Caki2 (cell line): ENCODE measurements at regions not wholly inside any gene's neighbourhood (a gene's known extent, or its start where the extent isn't known, plus 50 kb on each side); places are given as distances from the start of the nearest gene placed in this dataset.
A peak's percentile ranks its signal among the peaks of the same experiment; 100 is the strongest.

Source experiments
- DNase-seq: peaks from one replicate; pipeline ENCODE4 v3.0.0-alpha.2; 2015; ENCODE audit warnings: low read depth
- in situ Hi-C: cut with HindIII; loops from 2 replicates; pipeline ENCODE4 v1.10.0; 2016; ENCODE audit warnings: low sequenced_read_pairs, low pct_unique_long_range_greater_than_20kb, mixed read lengths

DNA sequence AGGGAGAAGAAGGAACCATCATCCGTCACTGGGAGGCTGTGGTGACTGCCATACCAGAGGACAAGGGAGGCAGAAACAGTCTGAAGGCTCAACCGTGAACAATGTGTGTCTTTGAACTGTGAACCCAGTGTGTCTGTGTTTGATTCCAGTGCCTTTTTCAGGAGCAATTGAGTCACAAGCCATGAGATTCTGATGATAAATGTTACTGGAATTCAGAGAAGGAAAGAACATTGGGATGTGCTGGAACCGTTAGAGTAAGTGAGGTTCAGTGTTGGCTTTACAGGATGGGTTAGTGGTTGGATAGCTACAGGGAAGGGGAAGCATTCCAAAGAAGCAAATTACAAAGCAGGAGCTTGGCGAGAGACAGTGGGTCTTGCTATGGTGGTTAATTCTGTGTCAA, 464.4 kb downstream of the TRIML1 start:
- no peak for DNase-seq
- in situ Hi-C loops = no loop called here

DNA sequence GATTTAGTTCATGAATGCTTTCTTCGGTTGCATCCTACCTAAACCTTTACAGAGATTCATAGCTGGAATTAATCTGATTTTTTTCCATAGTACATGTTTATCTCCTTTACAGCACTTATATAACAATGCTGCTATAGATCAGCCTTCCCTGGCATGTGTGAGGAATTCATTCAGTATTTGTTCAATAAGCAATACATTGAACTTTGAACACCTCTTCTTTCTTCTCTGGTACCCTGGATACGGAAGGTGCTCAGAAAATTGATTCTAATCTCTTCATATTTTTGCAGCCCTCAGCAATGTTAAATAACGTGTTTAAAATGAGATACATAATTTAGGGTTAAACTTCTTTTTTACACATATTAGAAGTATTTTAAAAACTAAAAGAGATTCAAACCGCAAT, 467.4 kb downstream of the TRIML1 start:
- in situ Hi-C loops = no loop called here
- DNase-seq = no peak

DNA sequence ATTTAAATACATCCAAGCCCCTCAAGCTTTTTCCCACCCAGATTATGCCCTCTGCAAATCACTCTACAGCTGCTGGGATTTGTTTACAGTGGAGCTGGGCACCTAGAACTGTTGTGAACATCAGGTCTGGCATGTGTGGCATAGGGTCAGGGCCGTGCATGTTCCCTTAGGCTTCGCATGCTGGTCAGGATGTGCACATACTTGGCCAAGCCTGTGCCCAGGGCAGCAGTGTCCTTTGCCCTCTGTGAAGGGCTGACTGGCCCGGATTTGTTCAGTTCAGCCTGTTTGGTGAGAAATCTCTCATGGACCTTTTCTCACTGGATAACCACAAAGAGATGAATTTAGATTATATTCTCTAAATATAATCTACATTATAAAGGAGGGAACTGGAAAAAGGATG, 471.9 kb downstream of the TRIML1 start:
- in situ Hi-C loops = no loop called here

DNA sequence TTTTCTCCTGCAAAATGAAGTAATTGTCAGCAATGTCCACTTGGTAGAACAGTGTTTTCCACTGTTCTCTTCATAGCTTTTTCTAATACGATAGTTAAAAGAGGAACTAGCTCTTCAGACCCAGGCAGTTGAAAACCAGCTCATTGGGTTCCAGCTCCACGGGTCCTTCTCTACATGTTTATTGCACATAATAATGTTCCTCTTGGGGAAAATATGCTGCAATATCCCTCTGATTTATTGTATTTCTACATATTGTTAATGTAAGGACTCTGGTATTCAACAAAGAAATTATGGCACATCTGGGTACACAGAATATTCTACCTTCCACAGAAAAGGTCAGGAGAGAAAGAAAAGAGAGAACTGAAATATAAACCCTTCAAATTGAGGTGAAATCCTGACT, 473.4 kb downstream of the TRIML1 start:
- in situ Hi-C loops = no loop called here
- no peak for DNase-seq

More for the DNA sequence above, 471.9 kb downstream of the TRIML1 start:
- DNase-seq = no peak

DNA sequence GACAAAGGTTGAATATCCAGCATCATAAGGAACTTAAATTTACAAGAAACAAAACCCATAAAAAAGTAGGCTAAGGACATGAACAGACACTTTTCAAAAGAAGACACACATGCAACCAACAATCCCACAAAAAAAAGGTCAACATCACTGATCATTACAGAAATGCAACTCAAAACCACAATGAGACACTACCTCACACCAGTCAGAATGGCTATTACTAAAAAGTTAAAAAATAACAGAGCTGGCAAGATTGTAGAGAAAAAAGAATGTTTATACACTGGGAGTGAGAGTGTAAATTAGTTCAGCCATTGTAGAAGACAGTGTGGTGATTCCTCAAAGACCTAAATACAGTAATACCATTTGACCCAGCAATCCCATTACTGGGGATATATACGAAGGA, 474.7 kb downstream of the TRIML1 start:
- DNase-seq = peak; percentile 50
- in situ Hi-C loops = no loop called here

DNA sequence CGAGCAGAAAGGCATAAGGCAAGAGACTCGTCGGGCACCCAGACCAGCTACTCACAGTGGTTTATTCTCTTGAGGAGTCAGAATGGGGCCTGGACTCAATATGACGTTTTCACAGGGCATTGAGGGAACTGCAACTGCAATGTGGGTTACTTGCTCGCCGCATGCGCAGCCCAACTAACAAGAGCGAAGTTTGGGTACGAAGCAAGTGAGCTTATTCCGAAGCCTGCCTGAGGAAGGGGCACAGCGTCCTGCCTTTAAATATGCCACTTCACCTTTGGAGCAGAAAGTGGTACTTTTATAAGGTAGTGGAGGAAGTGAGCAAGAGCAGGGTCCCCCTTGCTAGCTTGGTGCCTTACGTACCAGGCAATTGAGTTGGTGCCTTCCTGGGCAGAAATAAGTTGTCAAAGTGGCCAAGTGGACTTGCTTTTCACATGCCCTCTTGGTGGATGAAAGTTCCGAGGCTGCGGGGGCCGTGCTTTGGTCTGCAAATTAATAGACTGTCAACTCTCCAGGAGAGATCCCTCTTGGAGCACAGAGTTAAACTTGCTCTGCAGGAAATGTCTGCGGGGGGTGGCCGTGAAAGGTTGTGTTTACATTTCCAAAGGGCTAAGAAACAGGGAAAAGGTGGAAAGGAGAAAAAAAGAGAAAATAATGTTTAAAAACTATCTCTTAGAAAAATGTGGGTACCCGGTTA, 480.4 kb downstream of the TRIML1 start:
- no peak for DNase-seq
- in situ Hi-C loops = no loop called here

DNA sequence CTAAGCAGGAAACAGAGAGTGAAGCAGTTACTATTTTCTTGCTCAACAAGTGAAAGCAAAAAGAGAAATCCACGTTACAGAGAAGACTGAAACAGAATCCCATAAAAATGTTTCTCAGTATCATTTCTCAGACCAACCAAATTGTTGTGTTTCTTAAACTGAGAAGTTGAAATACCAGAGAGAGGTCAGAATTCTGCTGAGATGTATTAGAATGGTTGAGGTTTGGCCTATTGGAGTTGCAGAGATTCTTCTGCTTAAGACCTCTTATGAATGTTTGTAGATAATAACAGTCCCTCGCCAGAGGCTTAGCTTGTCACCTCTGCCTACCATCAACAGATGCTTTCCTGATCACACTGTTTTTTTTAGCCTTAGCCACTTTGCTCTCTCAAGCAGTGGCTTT, 481.4 kb downstream of the TRIML1 start:
- no peak for DNase-seq
- in situ Hi-C loops = no loop called here

DNA sequence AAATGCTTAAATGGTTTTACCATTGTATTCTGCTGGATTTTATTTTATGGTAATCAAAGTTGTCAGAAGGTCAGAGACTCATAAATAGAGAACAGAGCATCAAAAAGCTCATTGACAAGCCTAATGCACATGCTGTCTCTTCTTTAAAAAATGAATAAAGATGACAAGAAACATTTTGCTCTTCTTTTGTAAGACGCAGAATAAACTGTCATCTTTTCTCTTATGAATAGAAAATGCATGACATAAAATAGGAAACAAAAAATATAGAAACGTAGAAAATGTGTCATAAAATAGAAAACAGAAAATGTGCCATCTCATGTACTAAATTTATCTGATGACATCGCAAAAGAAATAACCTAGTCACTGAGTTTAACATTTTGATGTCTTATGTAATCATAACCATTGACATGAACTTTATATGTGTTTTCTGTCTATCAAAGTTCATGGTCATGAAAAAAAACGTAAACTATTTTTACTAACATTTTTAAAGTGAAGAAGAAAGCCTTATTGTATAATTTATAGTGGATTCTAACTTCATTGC, 484.1 kb downstream of the TRIML1 start:
- no peak for DNase-seq
- in situ Hi-C loops = no loop called here

DNA sequence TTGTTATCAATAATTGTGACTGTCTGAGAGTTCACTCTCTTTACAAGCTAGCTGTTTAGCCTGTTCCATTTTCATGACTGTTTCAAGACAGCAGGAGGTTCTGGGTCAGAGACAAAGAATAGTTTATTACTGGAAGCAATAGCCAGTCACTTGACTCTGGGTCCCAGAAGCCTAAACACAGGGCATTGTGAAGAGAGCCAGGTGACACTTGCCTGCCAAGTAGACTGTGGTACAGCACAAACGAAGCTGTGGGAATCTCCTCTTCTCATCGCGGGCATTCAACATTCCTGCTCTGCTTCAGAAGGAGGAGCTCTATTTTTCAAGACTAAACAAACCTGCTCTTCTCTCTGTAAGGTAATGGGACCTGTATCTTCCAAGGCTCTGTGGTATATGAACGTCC, 485.1 kb downstream of the TRIML1 start:
- in situ Hi-C loops = no loop called here
- no peak for DNase-seq

DNA sequence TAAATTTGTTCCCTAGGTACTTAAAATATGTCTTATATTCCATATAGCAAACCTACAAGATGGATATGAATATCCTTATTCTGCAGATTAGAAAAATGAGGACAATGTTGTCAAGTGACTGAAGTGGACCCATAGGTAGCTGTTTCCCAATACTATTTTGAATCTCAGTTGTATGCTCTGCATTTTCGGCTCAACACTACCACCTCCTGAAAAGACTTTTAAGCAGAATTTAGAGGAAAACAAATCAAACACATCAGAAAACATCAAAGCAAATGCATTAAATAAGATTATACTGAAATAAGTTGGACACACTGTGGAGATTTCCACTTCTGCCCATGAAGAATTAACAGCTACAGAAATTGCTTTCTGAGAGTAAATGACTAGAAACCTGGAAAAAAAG, 488.7 kb downstream of the TRIML1 start:
- no peak for DNase-seq
- in situ Hi-C loops = no loop called here

DNA sequence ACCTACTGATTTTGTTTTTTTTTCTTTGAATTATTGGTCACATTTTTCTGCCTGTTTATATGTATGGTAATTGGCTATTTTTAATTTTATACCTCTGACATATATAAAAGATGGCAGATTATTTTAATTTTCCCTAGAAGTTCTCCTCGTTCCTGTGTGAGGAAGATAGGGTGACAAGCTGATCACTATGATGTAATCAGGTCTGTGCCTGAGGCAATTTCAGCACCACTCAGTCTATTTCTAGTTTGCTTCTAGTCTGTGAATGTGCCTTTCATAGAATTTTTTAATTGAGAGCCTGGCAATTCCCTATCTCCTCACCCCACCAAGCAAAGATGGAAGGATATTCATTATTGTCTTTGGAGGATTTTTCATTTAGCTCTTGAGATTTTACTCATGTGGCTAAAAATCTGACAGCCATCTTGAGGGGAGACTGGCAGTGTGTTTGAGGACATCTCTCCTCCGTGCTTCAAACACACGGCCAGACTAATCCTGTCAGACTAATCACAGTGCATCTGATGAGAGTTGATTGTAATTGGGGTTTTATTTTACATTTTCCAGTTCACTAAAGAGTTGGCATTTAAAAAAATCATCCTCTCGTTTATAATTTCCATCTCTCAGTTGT, 500.3 kb downstream of the TRIML1 start:
- in situ Hi-C loops = no loop called here
- DNase-seq = no peak

DNA sequence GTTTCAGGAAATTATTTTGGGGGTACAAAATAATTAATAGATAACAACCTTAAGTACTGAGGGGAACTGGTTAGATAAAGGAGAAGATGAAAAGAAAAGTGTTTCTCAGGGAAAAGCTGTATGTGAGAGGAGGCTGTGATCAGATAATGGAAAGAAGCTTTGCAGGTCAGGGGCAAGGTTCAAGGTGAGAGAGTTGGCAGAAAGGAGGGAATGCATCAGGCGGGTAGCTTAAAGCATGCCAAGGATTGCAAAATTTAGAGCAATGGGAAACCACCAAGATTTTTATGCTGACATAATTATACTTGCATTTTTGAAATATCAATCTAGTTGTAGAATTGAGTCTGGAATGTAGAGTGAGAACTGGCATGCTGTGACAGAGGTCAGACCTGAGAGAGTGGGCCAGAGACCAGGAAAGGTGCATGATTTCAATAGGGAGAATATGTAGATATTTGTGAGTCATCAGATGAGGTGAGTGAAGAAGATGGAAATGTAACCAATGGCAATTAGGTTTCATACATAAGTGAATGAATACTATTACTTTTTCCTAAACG, 508.7 kb downstream of the TRIML1 start:
- in situ Hi-C loops = no loop called here
- DNase-seq = no peak

DNA sequence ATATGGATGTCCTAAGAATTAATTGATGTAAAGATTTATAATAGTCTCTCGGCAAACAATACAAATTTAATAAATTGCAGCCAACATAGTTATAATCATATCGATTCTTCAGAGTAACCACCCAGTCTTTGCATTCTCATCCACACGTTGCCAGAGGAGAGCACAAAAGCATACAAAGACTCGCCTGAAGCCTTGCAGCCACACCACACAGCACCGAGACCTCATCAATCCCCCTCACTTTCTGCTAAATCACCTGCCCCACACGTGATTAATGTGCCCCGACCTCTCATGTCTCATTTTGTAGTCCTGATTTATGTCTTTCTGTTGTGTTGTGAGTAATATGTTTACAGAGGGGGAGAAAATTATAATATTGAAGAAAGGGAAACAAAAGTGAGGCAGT, 510.4 kb downstream of the TRIML1 start:
- in situ Hi-C loops = no loop called here
- no peak for DNase-seq

DNA sequence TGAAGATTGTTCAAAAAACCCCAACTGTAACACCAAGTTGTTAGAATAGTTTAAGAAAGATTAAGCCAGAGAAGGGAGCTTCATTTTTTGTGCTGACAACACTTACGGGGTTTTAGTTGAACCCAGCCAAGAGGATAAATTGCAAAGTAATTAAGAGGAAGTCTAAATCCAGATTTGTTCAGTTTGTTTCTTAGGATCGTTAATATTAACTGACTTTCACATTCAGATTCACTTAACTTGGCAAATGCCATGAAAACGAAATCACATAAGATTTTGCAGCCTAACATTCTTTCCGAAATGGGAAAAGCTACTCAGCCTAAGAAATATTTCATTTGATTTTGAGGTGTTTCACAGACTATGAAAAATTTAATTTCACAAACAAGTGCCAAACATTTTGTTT, 511.3 kb downstream of the TRIML1 start:
- in situ Hi-C loops = no loop called here

DNA sequence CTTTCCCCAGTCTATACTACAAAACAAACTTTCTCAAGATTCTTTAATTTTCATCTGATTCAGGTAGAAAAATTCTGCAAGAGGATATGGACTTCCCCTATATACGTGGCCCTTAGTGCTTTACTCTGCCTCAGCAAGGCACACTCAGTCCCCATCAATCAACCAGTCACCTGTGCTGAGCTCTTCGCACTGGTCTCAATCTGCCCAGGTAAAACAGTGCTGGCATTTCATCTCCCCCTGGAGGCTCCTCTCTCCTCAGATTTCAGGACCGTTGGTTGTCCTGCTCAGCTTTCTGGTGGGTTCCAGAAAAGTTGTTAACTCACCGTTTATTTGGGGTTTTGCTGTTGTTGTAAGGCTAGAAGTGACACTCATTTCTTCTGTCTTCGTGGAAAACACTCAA, 518.1 kb downstream of the TRIML1 start:
- in situ Hi-C loops = no loop called here
- DNase-seq = no peak

More for the DNA sequence above, 511.3 kb downstream of the TRIML1 start:
- DNase-seq = no peak

DNA sequence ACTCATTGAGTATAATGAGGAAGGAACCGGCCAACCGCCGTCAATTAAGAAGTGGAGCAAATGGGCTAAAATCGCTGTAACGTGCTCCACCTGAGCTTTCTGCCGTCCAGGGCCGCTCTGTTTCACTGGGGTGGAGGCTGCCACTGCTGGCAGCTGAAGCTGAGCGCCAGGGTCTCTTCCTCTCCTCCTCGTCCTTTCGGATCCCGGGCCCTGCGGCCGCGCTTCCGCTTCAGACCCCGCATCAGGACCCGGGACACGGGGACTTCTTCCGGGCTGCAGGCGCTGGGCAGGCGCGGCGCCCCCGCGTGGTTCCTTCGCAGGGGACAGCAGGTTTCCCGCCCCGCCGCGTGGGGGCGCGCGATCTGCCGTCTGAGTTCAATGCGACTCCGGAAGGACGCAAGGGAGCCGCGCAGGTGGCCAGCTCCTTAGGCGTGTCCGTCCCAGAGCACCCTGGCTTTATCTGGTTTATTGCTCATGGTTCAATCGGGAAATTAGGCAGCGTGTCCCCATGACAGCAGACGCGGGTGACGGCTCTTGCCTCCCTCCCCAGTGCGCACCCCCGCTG, 519.8 kb downstream of the TRIML1 start:
- in situ Hi-C loops = no loop called here
- no peak for DNase-seq

DNA sequence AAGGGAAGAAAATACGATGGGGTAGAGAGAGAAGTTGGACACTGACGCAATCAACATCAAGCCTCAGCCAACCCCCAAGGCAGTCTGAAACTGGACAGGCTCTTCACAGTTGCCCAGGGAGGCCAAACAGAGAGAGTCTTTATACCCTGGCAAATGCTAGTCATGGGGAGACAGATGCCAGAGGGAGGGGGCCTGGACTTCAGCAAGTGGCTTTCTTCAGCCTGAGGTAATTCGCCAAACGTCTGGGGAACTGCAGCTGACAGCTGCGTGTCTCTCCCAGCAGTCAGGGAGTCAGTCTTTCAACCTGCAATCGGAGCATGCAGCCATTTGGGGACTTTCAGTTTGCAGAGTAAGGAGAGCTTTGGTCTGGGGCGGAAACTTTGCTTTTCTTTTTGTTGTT, 521.6 kb downstream of the TRIML1 start:
- in situ Hi-C loops = no loop called here

DNA sequence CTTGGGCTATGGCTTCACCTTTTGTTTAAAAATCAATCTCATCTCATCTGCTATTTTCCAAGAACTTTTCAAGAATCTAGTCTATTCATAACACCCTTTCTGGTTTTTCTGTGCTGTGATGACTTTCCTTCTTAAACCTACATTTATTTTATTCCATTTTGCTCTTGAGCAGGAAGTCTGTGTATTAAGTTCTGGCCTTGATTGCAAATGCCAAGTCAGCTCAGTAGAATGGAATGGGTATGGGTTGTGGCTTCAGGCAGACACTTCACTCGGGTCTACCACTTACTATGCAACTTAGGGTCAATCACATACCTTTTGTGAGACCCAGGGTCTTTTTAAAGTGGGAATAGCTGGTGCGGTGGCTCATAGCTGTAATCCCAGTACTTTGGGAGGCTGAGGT, 522.3 kb downstream of the TRIML1 start:
- DNase-seq = no peak

More for the DNA sequence above, 521.6 kb downstream of the TRIML1 start:
- no peak for DNase-seq

DNA sequence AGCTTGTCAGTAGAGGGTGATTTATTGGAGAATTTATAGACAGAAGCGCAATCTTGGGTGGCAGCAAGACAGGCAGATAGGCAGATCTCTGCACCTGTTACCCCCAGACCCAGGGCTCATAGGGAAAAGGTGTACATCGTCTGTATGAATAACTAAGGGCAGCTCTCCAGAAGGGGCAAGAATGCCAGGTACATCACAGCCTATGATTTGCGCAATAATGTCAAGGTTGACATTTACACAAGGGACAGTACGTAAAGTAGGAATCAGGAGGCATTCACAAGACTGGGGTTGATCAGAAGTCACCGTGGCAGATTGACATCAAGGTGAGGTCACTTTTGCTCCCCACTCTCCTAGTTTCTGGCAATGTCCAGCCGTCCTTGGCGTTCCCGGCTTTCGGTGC, 524.1 kb downstream of the TRIML1 start:
- DNase-seq = no peak
- in situ Hi-C loops = no loop called here

More for the DNA sequence above, 522.3 kb downstream of the TRIML1 start:
- in situ Hi-C loops = no loop called here
